Left cardiac atrium (tissue), 4 donors: ENCODE measurements at regions not wholly inside any gene's neighbourhood (a gene's known extent, or its start where the extent isn't known, plus 50 kb on each side); places are given as distances from the start of the nearest gene placed in this dataset.
A peak's percentile ranks its signal among the peaks of the same experiment; 100 is the strongest.
"Not testable (repeated sequence)": the region's sequence is repeated elsewhere in the genome, so short reads cannot be mapped to it uniquely, and the experiment has no call there.

Experiments used
- ATAC-seq, 2 donors: fragments of 200-7000 bp; cut with Tn5 transposase; one replicate each; pipeline ENCODE4 v1.9.1; 2020; ENCODE audit warnings: mild to moderate bottlenecking in 2 of 2, moderate library complexity in 2 of 2
- DNase-seq: peaks from one replicate; pipeline ENCODE4 v3.0.0-alpha.2; 2020
- intact Hi-C, 2 donors: fragments of 100-400 bp; cut with DNase I; formaldehyde crosslinking; loops; one replicate each; pipeline versions ENCODE4 v1.14.1 to v1.15.1; 2022 to 2023
- donor health status: DM: no; HTN: yes; CAD: no.
- donor health status: DM: no; HTN: yes; CAD: no; lungs with severe emphysema.
- donor health status: DM: yes; HTN: yes; CAD: no.
- donor health status: Dilated cardiomyopathy.

- DNase-seq (no peak), ATAC-seq (peak in 1 of 2 donors; percentile 35)
- intact Hi-C loops: no loop called here
These were observed 155.3 kb downstream of the KCNRG start for GRCh38 chr13:50170447-50171037.

GRCh38 chr13:50171590-50172282, 156.5 kb downstream of the KCNRG start:
- ATAC-seq: no peak
- intact Hi-C loops: no loop called here

GRCh38 chr13:50173045-50173444, 157.8 kb downstream of the KCNRG start:
- DNase-seq, ATAC-seq, intact Hi-C loops: not testable (repeated sequence)

More at GRCh38 chr13:50171590-50172282, 156.5 kb downstream of the KCNRG start:
- DNase-seq: no peak

- DNase-seq (no peak), ATAC-seq (no peak)
- intact Hi-C loops: no loop called here
These were observed 159.4 kb downstream of the KCNRG start for GRCh38 chr13:50174630-50175029.

- intact Hi-C loops: no loop called here
These were observed 164.7 kb downstream of the KCNRG start for GRCh38 chr13:50179977-50180376.

GRCh38 chr13:50185769-50186763, 170.8 kb downstream of the KCNRG start:
- intact Hi-C loops, DNase-seq, ATAC-seq: not testable (repeated sequence)

More at GRCh38 chr13:50179977-50180376, 164.7 kb downstream of the KCNRG start:
- no peak for ATAC-seq
- DNase-seq: no peak

GRCh38 chr13:50187352-50188029, 172.2 kb downstream of the KCNRG start:
- no peak for ATAC-seq
- intact Hi-C loops: no loop called here

GRCh38 chr13:50188696-50189095, 173.5 kb downstream of the KCNRG start:
- ATAC-seq (no peak), DNase-seq (no peak)
- intact Hi-C loops: no loop called here

More at GRCh38 chr13:50187352-50188029, 172.2 kb downstream of the KCNRG start:
- no peak for DNase-seq

- intact Hi-C loops: no loop called here
- DNase-seq (no peak), ATAC-seq (no peak)
These were observed 174.2 kb downstream of the KCNRG start for GRCh38 chr13:50189450-50189849.

DNA sequence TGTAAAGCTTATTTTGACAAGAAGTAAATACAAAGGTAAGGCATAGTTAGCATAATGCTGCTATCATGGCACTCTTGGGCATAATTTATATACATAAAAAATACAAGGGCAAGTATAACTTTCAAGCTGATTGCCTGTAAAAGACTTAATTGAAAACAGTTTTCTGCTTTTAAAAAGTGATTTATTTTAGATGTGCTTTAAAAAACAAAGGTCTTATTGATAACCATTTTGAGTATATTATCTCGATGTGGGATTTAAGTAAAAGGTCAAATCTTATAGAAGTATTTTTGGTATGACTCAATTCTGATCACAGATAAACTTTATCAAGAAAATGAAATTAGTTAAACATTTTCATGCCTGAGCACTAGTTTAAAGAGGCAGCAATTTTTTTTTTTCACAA, 175.8 kb downstream of the KCNRG start:
- DNase-seq (no peak), ATAC-seq (no peak)
- intact Hi-C loops: no loop called here

DNA sequence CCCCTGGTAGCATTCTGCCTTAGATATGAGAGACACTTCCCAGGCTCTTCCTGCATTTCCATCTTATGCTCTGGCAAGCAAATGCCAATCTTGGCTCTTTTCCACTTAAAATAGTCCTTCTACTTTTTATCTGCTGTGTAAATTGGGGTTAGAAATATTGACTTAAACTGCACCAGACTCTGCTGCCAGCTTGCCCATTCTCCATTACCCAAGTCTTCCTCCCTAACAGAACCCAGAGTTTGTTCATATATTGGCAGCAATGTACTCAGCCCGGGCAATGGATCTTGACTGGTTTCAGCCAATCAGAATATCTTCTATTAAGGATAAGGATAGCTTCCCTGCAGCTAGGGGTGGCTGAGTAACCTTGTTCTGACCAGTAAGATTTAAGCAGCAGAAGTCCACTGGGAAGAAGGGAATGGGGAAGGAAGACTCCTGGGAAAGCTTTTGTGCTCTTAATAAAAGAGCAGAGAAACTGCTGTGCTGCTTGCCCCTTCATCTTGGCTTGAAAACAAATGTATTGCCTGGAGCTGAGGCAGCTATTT, 177.1 kb downstream of the KCNRG start:
- ATAC-seq (no peak), DNase-seq (no peak)
- intact Hi-C loops: no loop called here

- no peak for DNase-seq
- intact Hi-C loops: no loop called here
- ATAC-seq: no peak
These were observed 179.8 kb downstream of the KCNRG start for GRCh38 chr13:50195045-50195444.

GRCh38 chr13:50196118-50196517, 180.9 kb downstream of the KCNRG start:
- intact Hi-C loops: no loop called here
- no peak for DNase-seq
- ATAC-seq: no peak

DNA sequence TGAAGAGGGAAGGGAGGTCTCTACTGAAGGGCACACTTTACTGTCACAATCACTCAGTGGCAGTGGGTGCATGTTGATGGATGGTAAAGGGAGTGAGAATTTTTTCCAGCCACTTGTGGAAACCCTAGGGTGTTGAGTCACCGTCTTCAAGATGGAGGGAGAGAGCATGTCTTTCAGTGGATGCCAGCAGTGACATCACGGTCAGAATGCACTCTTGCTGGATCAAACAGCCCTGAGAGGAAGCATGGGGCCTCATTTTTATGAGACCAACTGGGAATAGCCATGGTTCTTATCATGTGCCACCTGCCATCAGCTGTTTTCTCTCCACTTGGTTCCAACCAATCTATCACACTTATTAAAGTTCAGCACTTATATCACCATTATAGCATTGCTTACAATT, 182.5 kb downstream of the KCNRG start:
- ATAC-seq (peak in 1 of 2 donors; percentile 25), DNase-seq (no peak)
- intact Hi-C loops: no loop called here

DNA sequence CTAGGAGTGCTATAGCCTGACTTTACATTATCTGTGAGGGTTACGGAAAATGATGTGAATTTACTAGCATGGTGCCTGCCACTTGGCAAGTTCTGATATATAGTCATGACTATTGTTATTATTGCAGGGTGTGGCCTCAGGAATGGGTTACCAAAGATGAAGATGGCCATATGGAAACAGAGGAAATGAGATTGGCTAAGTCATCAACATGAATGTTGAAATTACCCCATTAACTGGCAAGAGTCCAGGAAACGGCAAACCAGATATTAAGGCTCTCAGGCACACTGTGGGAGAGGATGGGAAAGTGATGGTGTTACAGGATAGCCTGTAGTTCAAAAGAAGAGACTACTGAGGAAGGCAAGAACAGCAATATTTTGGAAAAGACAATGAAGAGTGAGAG, 183.3 kb downstream of the KCNRG start:
- ATAC-seq (peak in 1 of 2 donors; percentile 34), DNase-seq (no peak)
- intact Hi-C loops: no loop called here

DNA sequence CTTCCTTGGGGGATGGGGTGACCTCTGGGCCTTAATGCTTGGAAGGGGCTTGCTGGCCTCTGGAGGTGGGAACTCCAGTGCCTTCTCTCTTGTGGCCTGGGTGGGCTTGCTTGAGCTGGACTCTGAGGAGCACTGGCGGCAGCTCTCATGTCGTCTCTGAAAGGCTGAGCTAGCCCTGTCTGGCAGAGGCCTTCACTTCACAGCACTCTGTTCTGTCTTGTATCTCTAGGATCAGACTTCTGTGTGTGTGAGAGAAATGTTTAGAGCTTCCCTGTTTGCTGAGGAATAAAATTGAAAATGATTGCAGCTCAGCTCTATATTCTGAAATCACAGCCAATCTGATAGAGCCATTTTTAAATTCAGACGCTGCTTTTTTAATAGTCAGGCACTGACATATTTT, 185.3 kb downstream of the KCNRG start:
- intact Hi-C loops: no loop called here
- ATAC-seq (peak in 1 of 2 donors; percentile 51), DNase-seq (no peak)

GRCh38 chr13:50200988-50201387, 185.7 kb downstream of the KCNRG start:
- peak; percentile 27 to 67 for ATAC-seq
- intact Hi-C loops: no loop called here

GRCh38 chr13:50202485-50202884, 187.2 kb downstream of the KCNRG start:
- no peak for DNase-seq
- intact Hi-C loops: no loop called here

More at GRCh38 chr13:50200988-50201387, 185.7 kb downstream of the KCNRG start:
- DNase-seq: no peak

More at GRCh38 chr13:50202485-50202884, 187.2 kb downstream of the KCNRG start:
- no peak for ATAC-seq
